Kidney glomerular epithelial cell (primary cell): ENCODE measurements at regions not wholly inside any gene's neighbourhood (a gene's known extent, or its start where the extent isn't known, plus 50 kb on each side); places are given as distances from the start of the nearest gene placed in this dataset.

Experiments
- DNase-seq: peaks from one replicate; lab custom pipeline; 2025; lab: John Stamatoyannopoulos, UW

- DNase-seq: no peak
These were observed 311.0 kb upstream of the TNRC6C start for GRCh38 chr17:77647531-77647930.

- DNase-seq: no peak
These were observed 308.7 kb upstream of the TNRC6C start for GRCh38 chr17:77649717-77650211.

GRCh38 chr17:77651988-77652387 lies 306.5 kb upstream of the TNRC6C start:
- no peak for DNase-seq

GRCh38 chr17:77654296-77654695 lies 304.2 kb upstream of the TNRC6C start:
- DNase-seq: no peak

GRCh38 chr17:77654850-77655249 lies 303.7 kb upstream of the TNRC6C start:
- no peak for DNase-seq

GRCh38 chr17:77656054-77656453 lies 302.4 kb upstream of the TNRC6C start:
- no peak for DNase-seq

GRCh38 chr17:77657839-77658238 lies 300.7 kb upstream of the TNRC6C start:
- no peak for DNase-seq

- DNase-seq: no peak
These were observed 298.0 kb upstream of the TNRC6C start for GRCh38 chr17:77660524-77660923.

GRCh38 chr17:77662833-77663232 lies 295.7 kb upstream of the TNRC6C start:
- no peak for DNase-seq

- DNase-seq: no peak
These were observed 294.3 kb upstream of the TNRC6C start for GRCh38 chr17:77664097-77664729.

GRCh38 chr17:77665833-77666232 lies 292.7 kb upstream of the TNRC6C start:
- DNase-seq: no peak

GRCh38 chr17:77666462-77666861 lies 292.0 kb upstream of the TNRC6C start:
- DNase-seq: no peak

GRCh38 chr17:77666881-77667395 lies 291.6 kb upstream of the TNRC6C start:
- no peak for DNase-seq

- DNase-seq: no peak
These were observed 291.0 kb upstream of the TNRC6C start for GRCh38 chr17:77667478-77667877.

GRCh38 chr17:77668518-77668917 lies 290.0 kb upstream of the TNRC6C start:
- no peak for DNase-seq

- DNase-seq: no peak
These were observed 288.3 kb upstream of the TNRC6C start for GRCh38 chr17:77670173-77670572.

GRCh38 chr17:77674358-77674757 lies 284.1 kb upstream of the TNRC6C start:
- no peak for DNase-seq

- DNase-seq: no peak
These were observed 283.1 kb upstream of the TNRC6C start for GRCh38 chr17:77675411-77675810.

GRCh38 chr17:77675816-77676215 lies 282.7 kb upstream of the TNRC6C start:
- no peak for DNase-seq

GRCh38 chr17:77676237-77676661 lies 282.3 kb upstream of the TNRC6C start:
- DNase-seq: peak; percentile 10

- DNase-seq: no peak
These were observed 281.3 kb upstream of the TNRC6C start for GRCh38 chr17:77677211-77677610.

- no peak for DNase-seq
These were observed 280.9 kb upstream of the TNRC6C start for GRCh38 chr17:77677630-77678029.

- DNase-seq: no peak
These were observed 278.9 kb upstream of the TNRC6C start for GRCh38 chr17:77679589-77679988.

- DNase-seq: no peak
These were observed 276.6 kb upstream of the TNRC6C start for GRCh38 chr17:77681861-77682260.
